H1 (cell line): ENCODE measurements at regions not wholly inside any gene's neighbourhood (a gene's known extent, or its start where the extent isn't known, plus 50 kb on each side); places are given as distances from the start of the nearest gene placed in this dataset.

Source experiments
- CTCF ChIA-PET: fragments of 300-600 bp; sonication (Branson Sonifier 250); formaldehyde crosslinking; loops from one replicate; lab custom pipeline; 2021; ENCODE audit not compliant: partially characterized antibody; lab: Charles Lee
- POLR2A ChIA-PET: fragments of 300-600 bp; sonication (Branson Sonifier 250); formaldehyde crosslinking; loops from one replicate; lab custom pipeline; 2021; ENCODE audit warnings: inconsistent platforms; ENCODE audit not compliant: partially characterized antibody; lab: Charles Lee
- DNase-seq, 2 experiments: peaks; one replicate each; pipeline versions ENCODE4 v3.0.0 to v3.0.0-alpha.2; 2010 to 2022; ENCODE audit warnings: low spot score in 2 of 2, low read depth in 1 of 2, mixed read lengths in 1 of 2
- FAIRE-seq: peaks from 2 replicates; lab custom pipeline; 2011; peaks lifted over from hg19 to GRCh38; lab: Jason Lieb, UNC
- H2AFZ ChIP-seq: 2 replicates; pipeline ENCODE4 v1.8.1; 2012; ENCODE audit warnings: low read length, inconsistent platforms
- H2AK5ac ChIP-seq: 2 replicates; pipeline ENCODE4 v1.6.1; 2013; ENCODE audit warnings: low read depth, low read length
- H2BK120ac ChIP-seq: replicated peaks from 2 replicates; pipeline ENCODE3; 2013; ENCODE audit warnings: low read depth, low read length, inconsistent platforms
- H2BK12ac ChIP-seq: 2 replicates; pipeline ENCODE4 v1.6.1; 2013; ENCODE audit warnings: low read depth, low read length
- H2BK15ac ChIP-seq: 2 replicates; pipeline ENCODE4 v1.6.1; 2013; ENCODE audit warnings: low read length
- H2BK20ac ChIP-seq: 2 replicates; pipeline ENCODE4 v1.6.1; 2013; ENCODE audit warnings: low read length
- H2BK5ac ChIP-seq: 2 replicates; pipeline ENCODE4 v1.6.1; 2013; ENCODE audit warnings: low read depth, low read length
- H3K14ac ChIP-seq: 2 replicates; pipeline ENCODE4 v1.6.1; 2013; ENCODE audit warnings: inconsistent platforms; ENCODE audit not compliant: insufficient read length
- H3K18ac ChIP-seq: 2 replicates; pipeline ENCODE4 v1.6.1; 2013; ENCODE audit warnings: low read length; ENCODE audit errors: extremely low read depth
- H3K23ac ChIP-seq: 2 replicates; pipeline ENCODE4 v1.6.1; 2013; ENCODE audit warnings: inconsistent platforms; ENCODE audit not compliant: insufficient read length
- H3K23me2 ChIP-seq: 2 replicates; pipeline ENCODE4 v1.6.1; 2013; ENCODE audit warnings: low read depth, low read length
- H3K27ac ChIP-seq: 2 replicates; pipeline ENCODE4 v1.6.1; 2011; ENCODE audit warnings: low read depth, low read length, inconsistent platforms
- H3K27me3 ChIP-seq, 4 experiments: replicated peaks in 1 of 4; 1 replicate in 1 of 4; 2 replicates in 3 of 4; pipeline versions ENCODE4 v1.6.1 to v1.8.1; 2011 to 2013; ENCODE audit warnings: low read length in 3 of 4, mild to moderate bottlenecking in 3 of 4, inconsistent platforms in 2 of 4, mixed read lengths in 2 of 4, moderate library complexity in 1 of 4; ENCODE audit not compliant: control insufficient read depth in 3 of 4, insufficient read depth in 3 of 4; ENCODE audit errors: extremely low read depth in 1 of 4
- H3K36me3 ChIP-seq, 4 experiments: 2 replicates each; pipeline versions ENCODE4 v1.6.1 to v1.8.1; 2011 to 2013; ENCODE audit warnings: mild to moderate bottlenecking in 4 of 4, low read length in 3 of 4, moderate library complexity in 2 of 4, control low read depth in 1 of 4, inconsistent platforms in 1 of 4; ENCODE audit not compliant: insufficient read depth in 4 of 4, control insufficient read depth in 2 of 4
- H3K4ac ChIP-seq: replicated peaks from 2 replicates; pipeline ENCODE3; 2013; ENCODE audit warnings: low read length, low read depth, mixed read lengths, inconsistent platforms; ENCODE audit not compliant: insufficient read length
- H3K4me1 ChIP-seq, 4 experiments: replicated peaks in 1 of 4; 1 replicate in 1 of 4; 2 replicates in 3 of 4; pipeline versions ENCODE4 v1.6.1 to v1.8.1; 2011 to 2013; ENCODE audit warnings: low read length in 3 of 4, inconsistent platforms in 2 of 4, mixed read lengths in 1 of 4; ENCODE audit not compliant: insufficient read depth in 4 of 4, control insufficient read depth in 3 of 4
- H3K4me2 ChIP-seq, 2 experiments: 2 replicates each; pipeline versions ENCODE4 v1.6.1 to v1.8.1; 2011 to 2013; ENCODE audit warnings: low read depth in 2 of 2, low read length in 2 of 2, control low read depth in 1 of 2, inconsistent platforms in 1 of 2, mild to moderate bottlenecking in 1 of 2; ENCODE audit not compliant: insufficient read depth in 1 of 2
- H3K4me3 ChIP-seq, 4 experiments: fragments of 200-600, 300-600 bp in 1 of 4; sonication (generic), shearing (Covaris generic), sonication (Bioruptor Twin) in 1 of 4; 2 replicates each; pipeline versions ENCODE4 v1.5.1 to v1.8.1; 2011 to 2016; ENCODE audit warnings: low read length in 4 of 4, low read depth in 3 of 4, control low read depth in 2 of 4, inconsistent platforms in 2 of 4, mild to moderate bottlenecking in 2 of 4, mixed read lengths in 1 of 4, moderate library complexity in 1 of 4; ENCODE audit not compliant: insufficient read depth in 2 of 4; ENCODE audit errors: extremely low read depth in 1 of 4
- H3K56ac ChIP-seq: replicated peaks from 2 replicates; pipeline ENCODE3; 2013; ENCODE audit warnings: low read depth, mild to moderate bottlenecking, mixed read lengths, low read length, inconsistent platforms; ENCODE audit not compliant: insufficient read length
- H3K79me1 ChIP-seq: 2 replicates; pipeline ENCODE4 v1.6.1; 2013; ENCODE audit warnings: low read depth, low read length, control low read depth
- H3K79me2 ChIP-seq, 2 experiments: 2 replicates each; pipeline versions ENCODE4 v1.6.1 to v1.8.1; 2012 to 2013; ENCODE audit warnings: low read length in 2 of 2, mild to moderate bottlenecking in 2 of 2, inconsistent platforms in 1 of 2; ENCODE audit not compliant: insufficient read depth in 2 of 2, control insufficient read depth in 1 of 2
- H3K9ac ChIP-seq, 4 experiments: replicated peaks in 1 of 4; 1 replicate in 1 of 4; 2 replicates in 3 of 4; pipeline versions ENCODE4 v1.6.1 to v1.8.1; 2011 to 2013; ENCODE audit warnings: low read depth in 3 of 4, low read length in 3 of 4, control low read depth in 2 of 4, mild to moderate bottlenecking in 2 of 4, moderate library complexity in 2 of 4, inconsistent platforms in 1 of 4; ENCODE audit errors: extremely low read depth in 1 of 4
- H3K9me3 ChIP-seq, 2 experiments: 2 replicates each; pipeline versions ENCODE4 v1.6.1 to v1.8.1; 2012 to 2013; ENCODE audit warnings: mild to moderate bottlenecking in 2 of 2, moderate library complexity in 2 of 2, control low read depth in 1 of 2, inconsistent platforms in 1 of 2, low read depth in 1 of 2, low read length in 1 of 2, mixed read lengths in 1 of 2; ENCODE audit not compliant: insufficient read depth in 2 of 2
- H4K20me1 ChIP-seq, 2 experiments: replicated peaks in 1 of 2; 2 replicates each; pipeline versions ENCODE3 to v1.8.1; 2011 to 2013; ENCODE audit warnings: inconsistent platforms in 2 of 2, low read length in 2 of 2, mild to moderate bottlenecking in 1 of 2; ENCODE audit not compliant: insufficient read depth in 2 of 2, control insufficient read depth in 1 of 2
- H4K5ac ChIP-seq: 2 replicates; pipeline ENCODE4 v1.6.1; 2013; ENCODE audit warnings: low read length, low read depth, mixed read lengths, inconsistent platforms; ENCODE audit not compliant: insufficient read length
- H4K8ac ChIP-seq: 2 replicates; pipeline ENCODE4 v1.8.0; 2013; ENCODE audit warnings: mild to moderate bottlenecking, moderate library complexity, low read length, inconsistent platforms; ENCODE audit not compliant: insufficient read depth; ENCODE audit errors: extremely low read depth
- H4K91ac ChIP-seq: replicated peaks from 2 replicates; pipeline ENCODE3; 2013; ENCODE audit warnings: low read length, mixed read lengths, inconsistent platforms; ENCODE audit not compliant: insufficient read length
- CEBPB ChIP-seq: IDR thresholded peaks from 2 replicates; pipeline ENCODE4 v1.6.1; 2012; ENCODE audit warnings: low read depth, low read length
- CHD1 ChIP-seq: IDR thresholded peaks from 2 replicates; pipeline ENCODE4 v1.6.1; 2012; ENCODE audit warnings: low read depth, low read length, improper control_type of control experiment
- HDAC2 ChIP-seq, 2 experiments: fragments of 300-600 bp in 1 of 2; sonication (generic) in 1 of 2; IDR thresholded peaks; 2 replicates each; pipeline ENCODE4 v1.6.1; 2011 to 2012; ENCODE audit warnings: low read depth in 2 of 2, low read length in 2 of 2, mild to moderate bottlenecking in 2 of 2, moderate library complexity in 2 of 2, borderline replicate concordance in 1 of 2, inconsistent platforms in 1 of 2
- NANOG ChIP-seq: IDR thresholded peaks from 2 replicates; pipeline ENCODE4 v1.6.1; 2011; ENCODE audit warnings: low read length, low read depth, mild to moderate bottlenecking, inconsistent platforms; ENCODE audit not compliant: insufficient read depth, poor library complexity, severe bottlenecking
- WGBS, 2 experiments: shearing (Covaris generic) in 1 of 2; methylation state at CpG; one replicate each; pipeline versions ENCODE4 v1.1.6 to v1.1.7; 2013 to 2015; ENCODE audit warnings: low lambda C conversion rate in 2 of 2, mixed read lengths in 2 of 2, inconsistent platforms in 1 of 2, low coverage in 1 of 2, missing lambda C conversion rate in 1 of 2; ENCODE audit not compliant: insufficient replicate concordance in 2 of 2, insufficient coverage in 1 of 2, insufficient read length in 1 of 2; ENCODE audit errors: extremely low coverage in 1 of 2, missing lambda C conversion rate in 1 of 2; 5-methylcytosine and 5-hydroxymethylcytosine counted together

GRCh38 chr2:40668425-40668824 is 216.5 kb upstream of the SLC8A1 start:
- POLR2A ChIA-PET = no interaction called here
- no peak for FAIRE-seq
- TF ChIP-seq HDAC2 (IDR thresholded peaks at IDR 0.05; ENCODE audit: borderline replicate concordance in 1 of 2, low read depth in 2 of 2, low read length in 2 of 2) = no peak
- no peak for TF ChIP-seq NANOG
- peak; percentile 82; the same call in 1 of the 2 replicates for TF ChIP-seq CEBPB
- TF ChIP-seq CHD1 = no peak

More at GRCh38 chr2:40668425-40668824, 216.5 kb upstream of the SLC8A1 start:
- Histone ChIP-seq H3K4me1 (no peaks in the 10 kb centered on the region), H3K4me3 (no peak overlapping the region), H3K4me2 (no peak overlapping the region), H3K18ac (no peak overlapping the region), H3K27me3 (no peaks in the 10 kb centered on the region), H4K20me1 (no peaks in the 10 kb centered on the region), H2BK20ac (no peak overlapping the region), H3K4ac (no peak overlapping the region), H3K23ac (no peak overlapping the region), H4K8ac (no peak overlapping the region), H4K5ac (no peak overlapping the region), H3K9ac (no peak overlapping the region), H3K23me2 (no peaks in the 10 kb centered on the region; the same call in 1 of the 2 replicates), H3K9me3 (no peaks in the 10 kb centered on the region), H4K91ac (no peak overlapping the region), H2BK12ac (no peak overlapping the region), H2BK120ac (no peak overlapping the region), H3K79me1 (no peaks in the 10 kb centered on the region), H3K36me3 (no peaks in the 10 kb centered on the region), H2BK15ac (no peak overlapping the region), H3K14ac (no peak overlapping the region), H3K79me2 (no peaks in the 10 kb centered on the region), H2AFZ (no peak overlapping the region), H3K56ac (no peak overlapping the region), H2AK5ac (no peak overlapping the region), H3K27ac (no peak overlapping the region), H2BK5ac (no peak overlapping the region)
- DNase-seq = no peak
- CTCF ChIA-PET = interaction anchor here (1.2 kb wide), 1 partner anchor 12 kb away, joined by 3 read pairs; no protein-coding TSS in a partner anchor
- WGBS, 2 experiments = 91% methylated on average over 3 of the region's 3 CpGs; no CpG with 5 or more reads in 1 of the 2 experiments
